ENCODE measurements at regions not wholly inside any gene's neighbourhood (a gene's known extent, or its start where the extent isn't known, plus 50 kb on each side); places are given as distances from the start of the nearest gene placed in this dataset.

DNA sequence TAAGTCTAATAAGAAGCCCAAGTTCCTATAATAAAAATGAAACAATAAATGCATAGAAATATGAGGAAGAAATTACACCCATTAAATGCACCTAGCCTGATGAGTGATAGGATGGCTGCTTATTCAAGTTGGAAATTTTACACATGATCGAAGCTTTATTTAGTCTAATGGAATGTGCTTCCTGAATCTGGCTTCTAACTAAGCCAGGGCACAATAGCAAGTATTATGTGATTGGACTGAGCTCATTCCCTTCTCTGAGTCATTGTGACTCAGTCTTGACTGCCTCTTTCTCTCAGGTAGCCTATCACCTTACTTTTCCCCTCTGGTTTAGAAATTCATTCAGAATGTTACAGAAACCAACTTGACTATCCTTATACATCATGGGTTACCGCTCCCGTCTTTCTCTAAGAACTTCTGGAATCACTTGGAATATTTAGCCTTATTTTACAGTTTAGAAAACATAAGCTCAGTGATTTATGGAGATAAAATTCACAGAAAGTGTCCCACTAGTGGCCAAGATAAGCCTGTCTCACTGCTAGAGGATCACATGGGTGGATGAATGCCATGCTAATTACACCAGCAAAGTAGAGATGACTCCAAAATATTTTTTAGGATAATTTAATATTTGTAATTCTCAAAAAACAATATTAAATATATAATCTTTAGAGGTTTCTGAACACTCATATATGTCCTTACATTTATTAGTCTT is 505.3 kb upstream of the JAG1 start:
- TF ChIP-seq POLR2A (IDR thresholded peaks at IDR 0.05; ENCODE audit: low read depth, low read length) (no peak), MAFK (IDR thresholded peaks at IDR 0.05; ENCODE audit: low read depth, low read length) (no peak), RAD21 (IDR thresholded peaks at IDR 0.05; ENCODE audit: low read length) (no peak), MAZ (IDR thresholded peaks at IDR 0.05; ENCODE audit: borderline replicate concordance, low read depth, low read length) (no peak), RFX5 (IDR thresholded peaks at IDR 0.05; ENCODE audit: low read depth, low read length) (no peak), CHD1 (IDR thresholded peaks at IDR 0.05; ENCODE audit: low read depth, low read length) (no peak), ELK1 (IDR thresholded peaks at IDR 0.05; ENCODE audit: borderline replicate concordance, low read depth, low read length) (no peak), SMC3 (IDR thresholded peaks at IDR 0.05; ENCODE audit: low read depth, low read length) (no peak), FOS (IDR thresholded peaks at IDR 0.05; ENCODE audit: low read depth, low read length) (no peak), CEBPB (IDR thresholded peaks at IDR 0.05; ENCODE audit: low read depth, low read length) (no peak), RCOR1 (IDR thresholded peaks at IDR 0.05; ENCODE audit: insufficient replicate concordance, low read length) (no peak), NFE2L2 (IDR thresholded peaks at IDR 0.05; ENCODE audit: low read depth, low read length) (no peak)
- TF ChIP-seq, protein P1, sequence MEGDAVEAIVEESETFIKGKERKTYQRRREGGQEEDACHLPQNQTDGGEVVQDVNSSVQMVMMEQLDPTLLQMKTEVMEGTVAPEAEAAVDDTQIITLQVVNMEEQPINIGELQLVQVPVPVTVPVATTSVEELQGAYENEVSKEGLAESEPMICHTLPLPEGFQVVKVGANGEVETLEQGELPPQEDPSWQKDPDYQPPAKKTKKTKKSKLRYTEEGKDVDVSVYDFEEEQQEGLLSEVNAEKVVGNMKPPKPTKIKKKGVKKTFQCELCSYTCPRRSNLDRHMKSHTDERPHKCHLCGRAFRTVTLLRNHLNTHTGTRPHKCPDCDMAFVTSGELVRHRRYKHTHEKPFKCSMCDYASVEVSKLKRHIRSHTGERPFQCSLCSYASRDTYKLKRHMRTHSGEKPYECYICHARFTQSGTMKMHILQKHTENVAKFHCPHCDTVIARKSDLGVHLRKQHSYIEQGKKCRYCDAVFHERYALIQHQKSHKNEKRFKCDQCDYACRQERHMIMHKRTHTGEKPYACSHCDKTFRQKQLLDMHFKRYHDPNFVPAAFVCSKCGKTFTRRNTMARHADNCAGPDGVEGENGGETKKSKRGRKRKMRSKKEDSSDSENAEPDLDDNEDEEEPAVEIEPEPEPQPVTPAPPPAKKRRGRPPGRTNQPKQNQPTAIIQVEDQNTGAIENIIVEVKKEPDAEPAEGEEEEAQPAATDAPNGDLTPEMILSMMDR (conservative IDR thresholded peaks at IDR 0.05; ENCODE audit: low read depth, low read length) = no peak
- TF ChIP-seq, protein P2, sequence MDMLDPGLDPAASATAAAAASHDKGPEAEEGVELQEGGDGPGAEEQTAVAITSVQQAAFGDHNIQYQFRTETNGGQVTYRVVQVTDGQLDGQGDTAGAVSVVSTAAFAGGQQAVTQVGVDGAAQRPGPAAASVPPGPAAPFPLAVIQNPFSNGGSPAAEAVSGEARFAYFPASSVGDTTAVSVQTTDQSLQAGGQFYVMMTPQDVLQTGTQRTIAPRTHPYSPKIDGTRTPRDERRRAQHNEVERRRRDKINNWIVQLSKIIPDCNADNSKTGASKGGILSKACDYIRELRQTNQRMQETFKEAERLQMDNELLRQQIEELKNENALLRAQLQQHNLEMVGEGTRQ (IDR thresholded peaks at IDR 0.05; ENCODE audit: low read depth, low read length) = no peak
